GM23248 (cell line): ENCODE measurements at regions not wholly inside any gene's neighbourhood (a gene's known extent, or its start where the extent isn't known, plus 50 kb on each side); places are given as distances from the start of the nearest gene placed in this dataset.

ENCODE experiments used
- EZH2 ChIP-seq: fragments of 200-600 bp; sonication (generic); IDR thresholded peaks from 2 replicates; pipeline ENCODE4 v1.6.1; 2018; ENCODE audit warnings: antibody characterized with exemption, mild to moderate bottlenecking; ENCODE audit not compliant: insufficient read depth, poor library complexity, severe bottlenecking
- EZH2phosphoT487 ChIP-seq: fragments of 200-600 bp; sonication (generic); IDR thresholded peaks from 2 replicates; pipeline ENCODE4 v1.6.1; 2018; ENCODE audit warnings: antibody characterized with exemption, moderate library complexity, mild to moderate bottlenecking, low read depth; ENCODE audit not compliant: insufficient read depth

DNA sequence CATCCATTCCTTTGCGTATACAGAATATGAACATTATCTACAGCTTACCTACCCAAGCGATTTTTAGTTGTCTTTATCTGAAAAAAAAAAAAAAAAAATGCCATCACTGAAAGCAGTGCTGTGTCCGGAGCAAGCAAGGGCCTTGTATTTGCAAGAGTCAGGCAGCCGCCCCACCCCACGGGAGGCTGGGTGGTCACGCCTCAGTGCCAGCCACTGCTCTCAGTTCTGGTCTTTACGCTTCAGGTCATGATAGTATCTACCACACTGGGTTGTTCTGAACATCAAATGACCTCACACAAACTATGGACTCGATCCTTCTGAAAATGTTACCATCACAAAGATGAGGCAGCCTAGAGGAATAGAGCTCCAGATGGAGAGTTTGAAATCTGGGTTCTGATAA lies 62.7 kb upstream of the HELT start:
- TF ChIP-seq EZH2phosphoT487, result no peak
- TF ChIP-seq EZH2, result no peak
